ENCODE measurements at regions not wholly inside any gene's neighbourhood (a gene's known extent, or its start where the extent isn't known, plus 50 kb on each side); places are given as distances from the start of the nearest gene placed in this dataset.

DNA sequence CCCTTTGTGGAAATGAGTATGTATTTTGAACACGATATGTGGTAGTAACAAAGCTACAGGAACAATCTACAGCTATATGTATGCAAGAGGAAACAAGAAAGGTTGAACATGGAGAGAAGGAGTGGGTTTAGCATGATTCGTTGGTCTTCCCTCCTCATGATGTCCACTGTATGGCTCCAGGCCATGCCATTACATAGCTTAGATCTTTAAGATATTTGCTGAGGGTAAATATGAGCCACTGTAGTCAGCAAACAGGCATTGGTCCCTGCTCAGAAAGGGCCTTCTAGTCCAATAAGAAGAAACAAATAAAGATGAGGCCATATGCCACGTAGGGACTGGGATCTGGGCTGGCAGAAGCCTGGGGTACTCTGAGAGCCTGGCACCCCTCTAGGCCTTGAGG, 543.2 kb upstream of the SGCD start:
- Histone ChIP-seq H3K79me1 (ENCODE audit: low read depth in 1 of 2, low read length in 2 of 2) (no peaks in the 10 kb centered on the region), H3K4me2 (ENCODE audit: low read depth, low read length) (no peak overlapping the region), H3K14ac (replicated peaks; ENCODE audit: low read depth, low read length) (no peak overlapping the region), H3K9ac (ENCODE audit: low read depth, low read length) (no peak overlapping the region), H3K9me1 (ENCODE audit: insufficient read depth, low read length) (no peaks in the 10 kb centered on the region), H3K27me3 (ENCODE audit: control insufficient read depth, insufficient read depth, low read length) (no peaks in the 10 kb centered on the region), H4K8ac (ENCODE audit: low read depth in 2 of 2, low read length in 2 of 2) (no peak overlapping the region), H3K23ac (ENCODE audit: low read depth, low read length) (no peak overlapping the region), H3K18ac (ENCODE audit: low read depth, low read length) (no peak overlapping the region), H4K5ac (ENCODE audit: low read depth, low read length) (no peak overlapping the region), H4K20me1 (ENCODE audit: insufficient read depth, low read length) (no peaks in the 10 kb centered on the region), H2AK5ac (ENCODE audit: low read depth, low read length) (no peak overlapping the region), H3K36me3 (ENCODE audit: control insufficient read depth, insufficient read depth, low read length) (no peaks in the 10 kb centered on the region), H2BK15ac (ENCODE audit: low read depth, low read length) (no peak overlapping the region), H2AK9ac (replicated peaks; ENCODE audit: low read depth, low read length, poor library complexity) (no peak overlapping the region), H3K4me1 (ENCODE audit: control insufficient read depth, insufficient read depth, low read length) (no peaks in the 10 kb centered on the region), H3K27ac (ENCODE audit: insufficient read depth, low read length) (no peak overlapping the region), H2AFZ (replicated peaks; ENCODE audit: low read length, poor library complexity) (no peak overlapping the region), H3K56ac (ENCODE audit: extremely low read depth, insufficient read depth, low read length) (no peak overlapping the region), H3K4ac (ENCODE audit: low read depth, low read length) (no peak overlapping the region), H4K91ac (ENCODE audit: insufficient read depth, low read depth, low read length) (no peak overlapping the region), H2BK20ac (ENCODE audit: low read depth, low read length) (no peak overlapping the region), H3K4me3 (ENCODE audit: insufficient read depth, low read depth, low read length) (no peak overlapping the region), H2BK5ac (ENCODE audit: low read depth, low read length, poor library complexity, severe bottlenecking) (no peak overlapping the region), H3K9me3 (ENCODE audit: control insufficient read depth, insufficient read depth, low read length) (no peaks in the 10 kb centered on the region; the same call in 1 of the 2 replicates), H2BK120ac (ENCODE audit: low read depth, low read length) (no peak overlapping the region)
- intact Hi-C loops (cut with micrococcal nuclease): no loop called here
- no peak for TF ChIP-seq MAFK (IDR thresholded peaks at IDR 0.05; ENCODE audit: low read depth, low read length)
- no CpG with 5 or more reads among the region's 3 CpGs for WGBS, 2 experiments (ENCODE audit: extremely low coverage in 2 of 2, insufficient read length in 1 of 2)
- CTCF ChIA-PET: no interaction called here
- dilution Hi-C loops (cut with HindIII; ENCODE audit: low sequenced_read_pairs, unreplicated experiment): no loop called here
- BruUV-seq (replicated peaks): no TSS peak
- DNase-seq (no peak), ATAC-seq (ENCODE audit: low read depth) (no peak)
- POLR2A ChIA-PET (ENCODE audit: unreplicated experiment): no interaction called here
- in situ Hi-C loops (cut with MboI; ENCODE audit: low sequenced_read_pairs): no loop called here
